ENCODE measurements at regions not wholly inside any gene's neighbourhood (a gene's known extent, or its start where the extent isn't known, plus 50 kb on each side); places are given as distances from the start of the nearest gene placed in this dataset.

DNA sequence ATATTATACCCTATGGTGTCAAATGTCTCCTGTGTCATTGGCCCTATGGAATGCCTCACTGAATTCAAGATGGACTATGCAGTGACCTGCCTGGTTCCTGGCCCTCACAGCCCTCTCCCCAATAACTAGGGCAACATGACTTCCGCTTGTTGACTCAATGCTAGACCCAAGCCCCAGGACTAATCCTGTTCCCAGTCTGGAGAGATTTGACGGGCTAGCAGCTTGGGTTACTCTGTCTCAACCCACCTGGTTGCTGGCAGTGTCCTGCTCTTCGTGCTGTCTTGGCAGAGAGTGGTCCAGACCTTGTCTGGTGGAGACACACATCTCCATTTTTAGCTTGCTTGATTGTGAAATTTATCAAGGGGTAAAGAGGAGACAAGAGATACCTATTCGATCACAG lies 135.8 kb upstream of the HES1 start:
- H3K4me1 Mint-ChIP-seq: peaks cover 0 to 16% (median 14%) of the 10 kb centered on the region in 7 donors
- no peak overlapping the region for H3K4me3 Mint-ChIP-seq
- no peaks in the 10 kb centered on the region for H3K9me3 ChIP-seq (ENCODE audit: control insufficient read depth in 2 of 3, low read length in 3 of 3)
- H3K27me3 Mint-ChIP-seq: peaks cover 19 to 55% (median 34%) of the 10 kb centered on the region in 5 donors
- no peak overlapping the region for H3K4me3 ChIP-seq (ENCODE audit: low read length)
- intact Hi-C loops (cut with micrococcal nuclease): loop anchor here in 1 of 2 donors (5.0 kb wide), 1 partner anchor 102 kb away; no protein-coding TSS in a partner anchor
- ChIA-PET POLR2A (no interaction called here), CTCF (no interaction called here)
- H3K27ac Mint-ChIP-seq: no peak overlapping the region
- H3K36me3 ChIP-seq (ENCODE audit: control insufficient read depth in 2 of 3, insufficient read depth in 3 of 3, low read length in 3 of 3): no peaks in the 10 kb centered on the region
- no peaks in the 10 kb centered on the region for H3K27me3 ChIP-seq (ENCODE audit: control insufficient read depth in 2 of 2, insufficient read depth in 2 of 2, low read length in 2 of 2)
- H3K4me1 ChIP-seq (ENCODE audit: control insufficient read depth in 2 of 2, insufficient read depth in 2 of 2, low read length in 2 of 2): no peaks in the 10 kb centered on the region
- no peak for DNase-seq
- no peaks in the 10 kb centered on the region for H3K9me3 Mint-ChIP-seq
- H3K27ac ChIP-seq (ENCODE audit: low read depth, low read length): no peak overlapping the region
- H3K36me3 Mint-ChIP-seq: peaks cover 0 to 4% (median 0%) of the 10 kb centered on the region in 5 donors
- no peak for ATAC-seq

DNA sequence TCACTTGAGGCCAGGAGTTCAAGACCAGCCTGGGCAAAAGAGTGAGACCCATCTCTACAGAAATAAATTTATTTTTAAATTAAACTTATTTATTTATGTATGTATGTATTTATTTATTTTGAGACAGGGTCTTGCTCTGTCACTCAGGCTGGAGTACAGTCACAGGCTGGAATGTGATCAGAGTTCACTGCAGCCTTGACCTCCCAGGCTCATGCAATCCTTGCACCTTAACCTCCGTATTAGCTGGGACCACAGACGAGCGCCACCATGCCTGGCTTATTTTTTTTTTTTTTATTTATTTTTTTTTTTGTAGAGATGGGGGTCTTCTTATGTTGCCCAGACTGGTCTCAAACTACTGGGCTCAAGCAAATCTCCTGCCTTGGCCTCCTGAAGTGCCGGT lies 135.2 kb upstream of the HES1 start:
- H3K4me3 ChIP-seq (ENCODE audit: low read length): no peak overlapping the region
- H3K27ac ChIP-seq (ENCODE audit: low read depth, low read length): no peak overlapping the region
- no peaks in the 10 kb centered on the region for H3K27me3 ChIP-seq (ENCODE audit: control insufficient read depth in 2 of 2, insufficient read depth in 2 of 2, low read length in 2 of 2)
- no peak for ATAC-seq
- H3K27me3 Mint-ChIP-seq: peaks cover 19 to 61% (median 33%) of the 10 kb centered on the region in 5 donors
- H3K4me1 ChIP-seq (ENCODE audit: control insufficient read depth in 2 of 2, insufficient read depth in 2 of 2, low read length in 2 of 2): no peaks in the 10 kb centered on the region
- peaks cover 0 to 4% (median 0%) of the 10 kb centered on the region in 5 donors for H3K36me3 Mint-ChIP-seq
- no peak overlapping the region for H3K4me3 Mint-ChIP-seq
- H3K4me1 Mint-ChIP-seq: peaks cover 0 to 16% (median 14%) of the 10 kb centered on the region in 7 donors
- H3K9me3 ChIP-seq (ENCODE audit: control insufficient read depth in 2 of 3, low read length in 3 of 3): no peaks in the 10 kb centered on the region
- CTCF ChIA-PET: no interaction called here
- no peak overlapping the region for H3K27ac Mint-ChIP-seq
- H3K36me3 ChIP-seq (ENCODE audit: control insufficient read depth in 2 of 3, insufficient read depth in 3 of 3, low read length in 3 of 3): no peaks in the 10 kb centered on the region
- no peaks in the 10 kb centered on the region for H3K9me3 Mint-ChIP-seq
- POLR2A ChIA-PET: no interaction called here
- intact Hi-C loops (cut with micrococcal nuclease): loop anchor here in 1 of 2 donors (5.0 kb wide), 1 partner anchor 102 kb away; no protein-coding TSS in a partner anchor
- no peak for DNase-seq

DNA sequence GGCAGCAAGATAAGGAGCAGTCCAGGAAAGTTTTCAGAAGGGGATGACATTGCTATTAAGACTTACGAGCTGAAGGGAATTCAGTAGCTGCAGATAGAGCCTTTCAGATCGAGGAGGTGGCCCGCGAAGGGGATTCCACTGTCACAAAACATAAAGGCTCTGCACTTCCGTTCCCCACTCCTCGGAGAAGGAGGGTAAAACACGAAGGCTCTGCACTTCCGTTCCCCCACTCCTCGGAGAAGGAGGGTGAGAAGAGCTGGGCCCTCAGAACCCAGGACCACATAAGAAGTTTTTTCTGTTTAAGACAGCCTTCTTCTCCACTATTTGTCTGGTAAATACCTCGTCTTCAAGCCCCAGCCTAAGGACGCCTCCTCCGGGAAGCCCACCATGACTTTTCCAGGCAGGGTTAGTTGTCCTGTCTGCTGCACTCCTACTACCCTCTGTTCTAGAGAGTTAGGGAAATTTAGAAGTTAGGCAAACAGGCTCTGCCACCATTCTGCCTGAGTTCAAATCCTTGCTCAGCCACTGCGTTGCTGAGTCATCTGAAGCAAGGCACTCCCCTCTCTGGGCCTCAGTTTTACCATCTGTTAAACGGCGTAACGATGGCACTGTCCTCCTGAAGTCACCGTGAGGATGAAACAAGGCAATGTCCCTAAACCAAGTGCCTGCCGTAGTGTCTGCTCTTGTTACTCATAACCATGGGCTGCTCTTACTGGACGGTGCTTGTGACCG lies 134.1 kb upstream of the HES1 start:
- Mint-ChIP-seq H3K36me3 (peaks cover 0 to 4% (median 0%) of the 10 kb centered on the region in 5 donors), H3K27ac (peak overlapping the region in 1 of 9 donors; percentile 39), H3K27me3 (peaks cover 19 to 61% (median 35%) of the 10 kb centered on the region in 5 donors), H3K4me3 (peak overlapping the region in 7 of 10 donors; percentile 32 to 58 (median 48)), H3K9me3 (no peaks in the 10 kb centered on the region), H3K4me1 (peaks cover 0 to 16% (median 14%) of the 10 kb centered on the region in 7 donors)
- Histone ChIP-seq H3K27ac (ENCODE audit: low read depth, low read length) (no peak overlapping the region), H3K9me3 (ENCODE audit: control insufficient read depth in 2 of 3, low read length in 3 of 3) (no peaks in the 10 kb centered on the region), H3K4me1 (ENCODE audit: control insufficient read depth in 2 of 2, insufficient read depth in 2 of 2, low read length in 2 of 2) (no peaks in the 10 kb centered on the region), H3K4me3 (ENCODE audit: low read length) (no peak overlapping the region), H3K27me3 (ENCODE audit: control insufficient read depth in 2 of 2, insufficient read depth in 2 of 2, low read length in 2 of 2) (no peaks in the 10 kb centered on the region), H3K36me3 (ENCODE audit: control insufficient read depth in 2 of 3, insufficient read depth in 3 of 3, low read length in 3 of 3) (no peaks in the 10 kb centered on the region)
- ATAC-seq (no peak), DNase-seq (no peak)
- CTCF ChIA-PET: no interaction called here
- POLR2A ChIA-PET: interaction anchor here (0.6 kb wide), 1 partner anchor 11 kb away, joined by 3 read pairs; no protein-coding TSS in a partner anchor
- intact Hi-C loops (cut with micrococcal nuclease): loop anchor here in 1 of 2 donors (5.0 kb wide), 1 partner anchor 100 kb away; no protein-coding TSS in a partner anchor

DNA sequence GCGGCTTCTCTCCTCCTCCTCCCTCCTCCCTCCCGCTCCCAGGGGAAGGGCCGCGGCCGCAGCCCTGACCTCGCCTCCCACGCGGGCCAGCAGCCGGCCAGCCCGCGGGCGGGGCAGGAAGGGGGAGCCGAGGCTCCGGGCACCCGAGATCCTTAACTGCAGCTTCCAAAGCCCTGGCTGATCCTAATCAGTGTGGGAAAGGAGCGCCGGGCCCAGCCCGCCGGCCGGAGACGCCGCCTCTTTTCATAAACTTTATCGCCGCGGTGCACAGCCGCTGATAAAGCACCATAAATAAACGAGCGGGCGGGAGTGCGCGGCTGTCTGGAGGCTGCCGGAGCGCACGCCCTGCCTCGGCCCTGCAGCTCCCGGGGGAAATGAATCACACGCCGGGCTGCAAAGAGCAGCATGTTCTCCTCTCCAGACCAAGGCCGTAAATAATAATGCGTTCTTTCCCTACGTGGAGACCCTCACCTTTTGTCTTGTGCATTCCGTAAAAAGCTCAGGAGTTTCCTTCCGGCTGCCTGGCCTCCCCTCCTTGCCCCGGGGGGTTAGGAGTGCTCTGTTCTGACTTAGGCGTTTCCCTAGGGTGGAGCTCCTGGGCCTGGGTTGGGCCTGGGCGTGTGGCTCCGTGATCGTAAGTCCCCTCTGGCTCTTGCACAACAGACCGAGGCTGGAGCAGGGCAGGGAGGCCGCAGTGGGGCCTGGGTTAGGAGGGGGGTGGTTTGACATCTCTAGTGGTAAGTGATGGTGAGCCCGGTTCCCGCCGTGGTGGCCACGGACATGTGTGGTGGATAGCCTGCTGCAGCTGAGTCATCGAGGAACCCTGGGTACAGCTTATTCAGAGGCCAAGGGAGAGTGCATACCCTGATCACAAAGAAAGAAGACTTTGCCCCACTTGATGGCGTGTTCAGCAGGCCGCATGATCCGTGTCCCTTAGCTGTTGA lies 132.6 kb upstream of the HES1 start:
- CTCF ChIA-PET: no interaction called here
- intact Hi-C loops (cut with micrococcal nuclease): loop anchor here in 1 of 2 donors (5.0 kb wide), 1 partner anchor 99 kb away; no protein-coding TSS in a partner anchor
- H3K27ac Mint-ChIP-seq: no peak overlapping the region

DNA sequence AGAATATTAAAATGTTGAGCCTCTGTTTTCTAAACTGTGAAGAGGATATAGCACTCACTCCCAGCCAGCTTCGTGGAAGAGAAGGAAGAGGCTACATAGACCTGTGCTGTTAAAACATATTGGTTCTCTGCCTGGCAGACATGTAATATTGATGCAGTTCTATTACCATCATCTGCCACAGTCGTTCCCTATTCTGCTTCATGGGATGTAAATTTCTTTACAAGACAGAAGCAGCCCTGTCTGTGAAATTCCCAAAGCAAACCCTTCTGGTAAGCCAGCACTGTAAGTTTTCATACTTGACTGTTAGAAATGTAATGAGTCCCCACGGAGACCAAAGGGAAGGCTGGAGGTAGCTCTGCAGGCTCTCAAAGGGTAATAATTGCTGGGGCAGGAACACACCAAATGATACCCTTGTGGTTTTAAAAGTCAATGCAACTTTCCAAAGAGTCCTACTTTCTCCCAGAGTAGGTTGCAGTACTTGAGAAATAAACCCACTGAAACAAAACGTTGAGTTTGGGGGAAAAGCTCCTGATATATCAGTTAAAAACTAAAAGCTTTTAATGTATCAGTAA lies 129.9 kb upstream of the HES1 start:
- intact Hi-C loops (cut with micrococcal nuclease): no loop called here
- Histone ChIP-seq H3K27ac (ENCODE audit: low read depth, low read length) (no peak overlapping the region), H3K4me3 (ENCODE audit: low read length) (no peak overlapping the region), H3K4me1 (ENCODE audit: control insufficient read depth in 2 of 2, insufficient read depth in 2 of 2, low read length in 2 of 2) (no peaks in the 10 kb centered on the region), H3K9me3 (ENCODE audit: control insufficient read depth in 2 of 3, low read length in 3 of 3) (no peaks in the 10 kb centered on the region), H3K27me3 (ENCODE audit: control insufficient read depth in 2 of 2, insufficient read depth in 2 of 2, low read length in 2 of 2) (no peaks in the 10 kb centered on the region), H3K36me3 (ENCODE audit: control insufficient read depth in 2 of 3, insufficient read depth in 3 of 3, low read length in 3 of 3) (no peaks in the 10 kb centered on the region)
- ATAC-seq: no peak
- H3K4me3 Mint-ChIP-seq: no peak overlapping the region
- peaks cover 0 to 4% (median 0%) of the 10 kb centered on the region in 5 donors for H3K36me3 Mint-ChIP-seq
- POLR2A ChIA-PET: no interaction called here
- peaks cover 19 to 62% (median 30%) of the 10 kb centered on the region in 5 donors for H3K27me3 Mint-ChIP-seq
- no peaks in the 10 kb centered on the region for H3K9me3 Mint-ChIP-seq
- peaks cover 0 to 16% (median 10%) of the 10 kb centered on the region in 7 donors for H3K4me1 Mint-ChIP-seq
- CTCF ChIA-PET: interaction anchor here (0.9 kb wide), 1 partner anchor 41 kb away, joined by 3 read pairs; no protein-coding TSS in a partner anchor
- no peak for DNase-seq
- H3K27ac Mint-ChIP-seq: no peak overlapping the region

More for the DNA sequence above, 132.6 kb upstream of the HES1 start:
- Histone ChIP-seq H3K27ac (ENCODE audit: low read depth, low read length) (no peak overlapping the region), H3K27me3 (ENCODE audit: control insufficient read depth in 2 of 2, insufficient read depth in 2 of 2, low read length in 2 of 2) (no peaks in the 10 kb centered on the region), H3K4me3 (ENCODE audit: low read length) (no peak overlapping the region), H3K9me3 (ENCODE audit: control insufficient read depth in 2 of 3, low read length in 3 of 3) (no peaks in the 10 kb centered on the region), H3K4me1 (ENCODE audit: control insufficient read depth in 2 of 2, insufficient read depth in 2 of 2, low read length in 2 of 2) (no peaks in the 10 kb centered on the region), H3K36me3 (ENCODE audit: control insufficient read depth in 2 of 3, insufficient read depth in 3 of 3, low read length in 3 of 3) (no peaks in the 10 kb centered on the region)
- no peaks in the 10 kb centered on the region for H3K9me3 Mint-ChIP-seq
- H3K27me3 Mint-ChIP-seq: peaks cover 19 to 63% (median 30%) of the 10 kb centered on the region in 5 donors
- peaks cover 0 to 4% (median 0%) of the 10 kb centered on the region in 5 donors for H3K36me3 Mint-ChIP-seq
- POLR2A ChIA-PET: no interaction called here
- peaks cover 0 to 16% (median 10%) of the 10 kb centered on the region in 7 donors for H3K4me1 Mint-ChIP-seq
- peak overlapping the region; percentile 33 to 76 (median 60) for H3K4me3 Mint-ChIP-seq
- DNase-seq (peak in 4 of 9 donors; percentile 5 to 32 (median 14)), ATAC-seq (peak; percentile 86)

DNA sequence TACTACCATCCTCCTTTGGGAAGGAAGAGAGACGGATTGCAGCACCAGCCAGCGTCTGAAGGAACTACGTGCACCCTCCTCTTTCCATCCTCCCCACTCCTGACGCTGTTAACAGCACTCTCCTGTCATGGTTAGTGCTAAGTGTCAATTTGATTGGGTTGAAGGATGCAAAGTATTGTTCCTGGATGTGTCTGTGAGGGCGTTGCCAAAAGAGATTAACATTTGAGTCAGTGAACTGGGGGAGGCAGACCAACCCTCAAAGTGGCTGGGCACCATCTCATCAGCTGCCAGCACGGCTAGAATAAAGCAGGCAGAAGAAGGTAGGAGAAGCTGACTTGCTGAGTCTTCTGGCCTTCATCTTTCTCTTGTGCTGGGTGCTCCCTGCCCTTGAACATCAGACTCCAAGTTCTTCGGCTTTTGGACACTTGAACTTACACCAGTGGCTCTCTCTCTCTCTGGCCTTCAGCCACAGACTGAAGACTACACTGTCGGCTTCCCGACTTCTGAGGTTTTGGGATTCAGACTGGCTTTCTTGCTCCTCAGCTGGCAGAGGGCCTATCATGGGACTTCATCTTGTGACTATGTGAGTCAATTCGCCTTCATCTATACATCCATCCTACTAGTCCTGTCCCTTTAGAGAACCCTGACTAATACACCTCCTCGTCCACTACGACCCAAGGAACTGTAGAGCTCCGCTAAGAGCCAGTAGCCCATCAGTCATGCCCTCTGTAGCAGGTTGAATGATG lies 128.2 kb upstream of the HES1 start:
- POLR2A ChIA-PET: no interaction called here
- H3K4me3 ChIP-seq (ENCODE audit: low read length): no peak overlapping the region
- Mint-ChIP-seq H3K9me3 (no peaks in the 10 kb centered on the region), H3K36me3 (no peaks in the 10 kb centered on the region), H3K4me3 (no peak overlapping the region), H3K27me3 (peaks cover 6 to 61% (median 18%) of the 10 kb centered on the region in 5 donors), H3K27ac (no peak overlapping the region), H3K4me1 (peaks cover 0 to 12% (median 5%) of the 10 kb centered on the region in 7 donors)
- H3K36me3 ChIP-seq (ENCODE audit: control insufficient read depth in 2 of 3, insufficient read depth in 3 of 3, low read length in 3 of 3): no peaks in the 10 kb centered on the region
- no peaks in the 10 kb centered on the region for H3K9me3 ChIP-seq (ENCODE audit: control insufficient read depth in 2 of 3, low read length in 3 of 3)
- intact Hi-C loops (cut with micrococcal nuclease): no loop called here
- ATAC-seq: no peak
- no peak for DNase-seq
- no peaks in the 10 kb centered on the region for H3K27me3 ChIP-seq (ENCODE audit: control insufficient read depth in 2 of 2, insufficient read depth in 2 of 2, low read length in 2 of 2)
- CTCF ChIA-PET: no interaction called here
- H3K4me1 ChIP-seq (ENCODE audit: control insufficient read depth in 2 of 2, insufficient read depth in 2 of 2, low read length in 2 of 2): no peaks in the 10 kb centered on the region
- no peak overlapping the region for H3K27ac ChIP-seq (ENCODE audit: low read depth, low read length)
